ENCODE measurements at regions not wholly inside any gene's neighbourhood (a gene's known extent, or its start where the extent isn't known, plus 50 kb on each side); places are given as distances from the start of the nearest gene placed in this dataset.

DNA sequence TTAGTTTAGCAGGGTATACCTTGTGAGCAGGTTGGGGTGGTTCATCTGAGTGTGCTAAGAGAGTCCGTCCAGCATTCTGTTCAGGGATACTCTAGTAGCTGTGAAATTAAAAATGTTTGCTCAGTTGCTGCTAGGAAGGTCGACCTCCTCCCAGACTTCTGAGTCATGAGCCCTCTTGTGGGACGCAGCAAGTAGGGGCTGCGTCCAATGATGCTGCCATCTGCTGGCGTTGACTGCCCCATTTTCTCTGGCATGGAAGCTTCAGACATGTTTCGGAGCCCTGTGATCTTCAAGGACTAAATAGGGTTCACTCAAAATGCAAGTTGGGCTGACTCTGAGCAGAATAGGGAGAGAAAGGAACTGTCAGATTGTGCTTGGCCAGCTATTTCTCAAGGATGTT is 201.0 kb upstream of the ARSJ start:
- WGBS (ENCODE audit: insufficient coverage), result 10% methylated on average over 2 of the region's 6 CpGs
- H3K27ac ChIP-seq (ENCODE audit: low read depth in 1 of 2, low read length in 2 of 2), result no peak overlapping the region
- no peak overlapping the region for H3K4me3 ChIP-seq (replicated peaks in 1 of 3; ENCODE audit: low read depth in 2 of 3, low read length in 3 of 3)
- no peaks in the 10 kb centered on the region for H3K79me2 ChIP-seq (ENCODE audit: insufficient read depth, low read length)
- no peak overlapping the region for H3K4me3 Mint-ChIP-seq
- no peaks in the 10 kb centered on the region for H4K20me1 ChIP-seq (ENCODE audit: insufficient read depth, low read length)
- DNase-seq, result peak in 1 of 3 donors; percentile 4
- H3K9ac ChIP-seq (ENCODE audit: insufficient read depth, low read length, poor library complexity, severe bottlenecking), result no peak overlapping the region
- no peaks in the 10 kb centered on the region for H3K4me1 Mint-ChIP-seq
- peaks cover 0 to 5% of the 10 kb centered on the region in 2 donors for H3K9me3 ChIP-seq (replicated peaks in 1 of 2; ENCODE audit: control insufficient read depth in 1 of 2, insufficient read depth in 1 of 2, low read length in 2 of 2)
- H3K4me1 ChIP-seq (ENCODE audit: control insufficient read depth in 1 of 2, insufficient read depth in 2 of 2, low read length in 2 of 2), result no peaks in the 10 kb centered on the region
- TF ChIP-seq, protein P1, sequence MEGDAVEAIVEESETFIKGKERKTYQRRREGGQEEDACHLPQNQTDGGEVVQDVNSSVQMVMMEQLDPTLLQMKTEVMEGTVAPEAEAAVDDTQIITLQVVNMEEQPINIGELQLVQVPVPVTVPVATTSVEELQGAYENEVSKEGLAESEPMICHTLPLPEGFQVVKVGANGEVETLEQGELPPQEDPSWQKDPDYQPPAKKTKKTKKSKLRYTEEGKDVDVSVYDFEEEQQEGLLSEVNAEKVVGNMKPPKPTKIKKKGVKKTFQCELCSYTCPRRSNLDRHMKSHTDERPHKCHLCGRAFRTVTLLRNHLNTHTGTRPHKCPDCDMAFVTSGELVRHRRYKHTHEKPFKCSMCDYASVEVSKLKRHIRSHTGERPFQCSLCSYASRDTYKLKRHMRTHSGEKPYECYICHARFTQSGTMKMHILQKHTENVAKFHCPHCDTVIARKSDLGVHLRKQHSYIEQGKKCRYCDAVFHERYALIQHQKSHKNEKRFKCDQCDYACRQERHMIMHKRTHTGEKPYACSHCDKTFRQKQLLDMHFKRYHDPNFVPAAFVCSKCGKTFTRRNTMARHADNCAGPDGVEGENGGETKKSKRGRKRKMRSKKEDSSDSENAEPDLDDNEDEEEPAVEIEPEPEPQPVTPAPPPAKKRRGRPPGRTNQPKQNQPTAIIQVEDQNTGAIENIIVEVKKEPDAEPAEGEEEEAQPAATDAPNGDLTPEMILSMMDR (IDR thresholded peaks at IDR 0.05), result no peak
- H3K4me2 ChIP-seq (replicated peaks; ENCODE audit: extremely low read depth, low read length, poor library complexity, severe bottlenecking), result no peak overlapping the region
- H3K27me3 Mint-ChIP-seq (ENCODE audit: low read depth in 3 of 3), result peaks cover 0 to 3% (median 0%) of the 10 kb centered on the region in 3 donors
- H3K27ac Mint-ChIP-seq, result no peak overlapping the region
- no peaks in the 10 kb centered on the region for H3K27me3 ChIP-seq (ENCODE audit: control insufficient read depth in 2 of 2, insufficient read depth in 2 of 2, low read length in 2 of 2)
- no peaks in the 10 kb centered on the region for H3K36me3 Mint-ChIP-seq
- H2AFZ ChIP-seq (ENCODE audit: insufficient read depth, low read depth, low read length, poor library complexity, severe bottlenecking), result no peak overlapping the region
- H3K9me3 Mint-ChIP-seq, result peaks cover 0 to 10% (median 8%) of the 10 kb centered on the region in 7 donors
- H3K36me3 ChIP-seq (replicated peaks in 1 of 2; ENCODE audit: control insufficient read depth in 1 of 2, insufficient read depth in 2 of 2, low read length in 2 of 2), result no peaks in the 10 kb centered on the region
- intact Hi-C loops (cut with micrococcal nuclease), result no loop called here

DNA sequence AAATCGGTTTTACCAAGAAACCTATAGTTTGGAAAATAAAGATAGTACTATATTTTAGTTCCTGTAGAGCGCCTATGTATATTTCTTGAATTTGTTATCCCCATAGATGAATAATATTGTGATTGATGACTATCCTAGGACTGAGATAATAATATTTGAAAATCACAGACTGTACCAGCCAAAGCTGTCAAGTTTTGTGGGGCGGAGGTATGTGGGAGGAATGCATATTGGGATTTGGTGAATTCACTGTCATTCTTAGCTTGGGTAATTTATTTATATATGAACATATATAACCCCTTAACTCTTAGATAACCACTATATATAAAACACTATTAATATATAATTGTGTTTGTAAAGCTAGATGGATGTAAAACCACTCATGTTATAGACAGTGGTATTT is 205.5 kb upstream of the ARSJ start:
- peaks cover 0 to 1% (median 0%) of the 10 kb centered on the region in 3 donors for H3K27me3 Mint-ChIP-seq (ENCODE audit: low read depth in 3 of 3)
- peaks cover 0 to 5% of the 10 kb centered on the region in 2 donors for H3K9me3 ChIP-seq (replicated peaks in 1 of 2; ENCODE audit: control insufficient read depth in 1 of 2, insufficient read depth in 1 of 2, low read length in 2 of 2)
- H3K4me1 ChIP-seq (ENCODE audit: control insufficient read depth in 1 of 2, insufficient read depth in 2 of 2, low read length in 2 of 2), result no peaks in the 10 kb centered on the region
- no peak overlapping the region for H2AFZ ChIP-seq (ENCODE audit: insufficient read depth, low read depth, low read length, poor library complexity, severe bottlenecking)
- no peaks in the 10 kb centered on the region for H3K4me1 Mint-ChIP-seq
- no peaks in the 10 kb centered on the region for H3K36me3 Mint-ChIP-seq
- TF ChIP-seq, protein P1 (IDR thresholded peaks at IDR 0.05), result no peak
- no peak overlapping the region for H3K9ac ChIP-seq (ENCODE audit: insufficient read depth, low read length, poor library complexity, severe bottlenecking)
- WGBS (ENCODE audit: insufficient coverage), result no CpG with 5 or more reads among the region's 3 CpGs
- H3K27me3 ChIP-seq (ENCODE audit: control insufficient read depth in 2 of 2, insufficient read depth in 2 of 2, low read length in 2 of 2), result no peaks in the 10 kb centered on the region
- no peaks in the 10 kb centered on the region for H4K20me1 ChIP-seq (ENCODE audit: insufficient read depth, low read length)
- intact Hi-C loops (cut with micrococcal nuclease), result no loop called here
- H3K4me2 ChIP-seq (replicated peaks; ENCODE audit: extremely low read depth, low read length, poor library complexity, severe bottlenecking), result no peak overlapping the region
- no peak overlapping the region for H3K27ac ChIP-seq (ENCODE audit: low read depth in 1 of 2, low read length in 2 of 2)
- H3K4me3 Mint-ChIP-seq, result no peak overlapping the region
- H3K36me3 ChIP-seq (replicated peaks in 1 of 2; ENCODE audit: control insufficient read depth in 1 of 2, insufficient read depth in 2 of 2, low read length in 2 of 2), result no peaks in the 10 kb centered on the region
- no peak overlapping the region for H3K27ac Mint-ChIP-seq
- no peak overlapping the region for H3K4me3 ChIP-seq (replicated peaks in 1 of 3; ENCODE audit: low read depth in 2 of 3, low read length in 3 of 3)
- no peak for DNase-seq
- peaks cover 0 to 10% (median 7%) of the 10 kb centered on the region in 7 donors for H3K9me3 Mint-ChIP-seq
- no peaks in the 10 kb centered on the region for H3K79me2 ChIP-seq (ENCODE audit: insufficient read depth, low read length)

All from CD14-positive monocyte (primary cell).